ENCODE measurements at regions not wholly inside any gene's neighbourhood (a gene's known extent, or its start where the extent isn't known, plus 50 kb on each side); places are given as distances from the start of the nearest gene placed in this dataset.

DNA sequence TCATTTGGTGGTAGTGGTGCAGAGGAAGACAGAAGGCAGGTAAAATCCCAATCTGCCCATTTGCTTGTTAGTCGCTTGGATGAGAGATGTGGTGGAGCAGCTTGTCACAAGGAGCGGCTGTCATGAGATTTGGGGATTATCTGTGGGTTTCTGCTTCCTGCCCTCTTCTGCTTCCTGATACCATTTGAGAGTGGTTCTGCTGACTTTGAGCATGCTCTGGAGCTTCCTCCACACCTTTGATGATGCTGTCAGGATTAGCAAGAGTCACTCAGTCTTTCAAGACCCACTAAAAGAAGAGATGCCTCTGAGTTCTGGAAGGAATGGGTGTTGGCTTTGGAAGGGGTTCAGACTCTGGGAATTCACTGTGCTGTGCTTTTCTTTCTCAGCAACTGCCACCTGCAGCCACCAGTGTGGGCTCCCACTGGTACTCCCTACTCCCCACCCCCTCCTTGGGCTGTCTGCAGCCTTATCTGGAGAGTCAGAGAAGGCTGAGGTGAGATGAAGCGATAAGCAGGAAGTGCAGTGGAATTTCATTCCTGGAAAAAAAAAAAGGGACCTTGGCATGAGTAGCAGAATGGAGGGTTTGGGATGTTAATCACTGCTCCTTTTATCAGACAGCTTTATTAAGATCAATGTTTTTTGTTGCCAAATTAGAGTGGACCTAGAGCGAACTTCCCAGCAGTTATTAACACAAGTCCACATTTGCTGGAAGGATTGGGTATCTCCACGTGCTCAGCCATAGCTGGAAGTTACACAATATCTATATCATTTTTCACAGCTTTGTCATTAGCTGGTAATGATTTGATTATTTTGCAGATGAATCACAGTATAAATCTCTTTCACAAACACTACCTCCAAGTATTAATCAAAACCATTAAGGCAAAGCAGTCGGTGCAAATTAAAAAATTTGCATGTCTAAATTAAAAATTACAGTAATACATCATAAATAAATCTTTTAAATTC lies 233.0 kb upstream of the SATB1 start:
- CTCF ChIA-PET = interaction anchor here (0.7 to 0.8 kb wide), 3 partner anchors 21 to 383 kb away, joined by 3 to 4 read pairs (median 3); no protein-coding TSS in a partner anchor

DNA sequence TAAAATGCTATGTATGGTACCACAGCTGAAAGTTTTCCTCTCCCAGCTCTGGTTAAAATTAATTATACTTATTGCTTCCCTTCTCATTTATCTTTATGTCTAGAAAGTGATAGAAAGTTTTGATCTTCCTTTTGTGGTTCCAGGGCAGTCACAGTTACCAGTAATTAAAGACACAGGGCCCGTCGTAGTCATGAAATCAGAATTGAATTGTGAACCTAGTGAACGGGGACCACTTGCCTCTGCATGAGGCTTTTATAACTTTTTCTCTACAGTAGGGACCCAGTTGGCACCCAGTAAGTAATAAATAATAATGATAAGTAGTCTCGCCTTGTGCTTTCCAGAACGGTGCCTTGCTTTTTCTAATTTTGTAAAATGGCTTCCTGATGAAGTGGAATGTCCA lies 231.7 kb upstream of the SATB1 start:
- H3K27ac Mint-ChIP-seq (ENCODE audit: low read depth, unreplicated experiment) = no peak overlapping the region
- no TSS peak for BruUV-seq (replicated peaks)
- no peaks in the 10 kb centered on the region for H3K36me3 Mint-ChIP-seq (ENCODE audit: insufficient read depth, unreplicated experiment)
- intact Hi-C loops (cut with micrococcal nuclease) = no loop called here
- no peaks in the 10 kb centered on the region for H3K27me3 Mint-ChIP-seq (ENCODE audit: insufficient read depth, unreplicated experiment)
- CTCF ChIA-PET = no interaction called here
- H3K4me3 Mint-ChIP-seq (ENCODE audit: unreplicated experiment) = no peak overlapping the region
- peaks cover 7% of the 10 kb centered on the region for H3K9me3 Mint-ChIP-seq (ENCODE audit: unreplicated experiment)
- POLR2A ChIA-PET = no interaction called here
- no peak for DNase-seq (ENCODE audit: unreplicated experiment)
- TF ChIP-seq, protein P1, sequence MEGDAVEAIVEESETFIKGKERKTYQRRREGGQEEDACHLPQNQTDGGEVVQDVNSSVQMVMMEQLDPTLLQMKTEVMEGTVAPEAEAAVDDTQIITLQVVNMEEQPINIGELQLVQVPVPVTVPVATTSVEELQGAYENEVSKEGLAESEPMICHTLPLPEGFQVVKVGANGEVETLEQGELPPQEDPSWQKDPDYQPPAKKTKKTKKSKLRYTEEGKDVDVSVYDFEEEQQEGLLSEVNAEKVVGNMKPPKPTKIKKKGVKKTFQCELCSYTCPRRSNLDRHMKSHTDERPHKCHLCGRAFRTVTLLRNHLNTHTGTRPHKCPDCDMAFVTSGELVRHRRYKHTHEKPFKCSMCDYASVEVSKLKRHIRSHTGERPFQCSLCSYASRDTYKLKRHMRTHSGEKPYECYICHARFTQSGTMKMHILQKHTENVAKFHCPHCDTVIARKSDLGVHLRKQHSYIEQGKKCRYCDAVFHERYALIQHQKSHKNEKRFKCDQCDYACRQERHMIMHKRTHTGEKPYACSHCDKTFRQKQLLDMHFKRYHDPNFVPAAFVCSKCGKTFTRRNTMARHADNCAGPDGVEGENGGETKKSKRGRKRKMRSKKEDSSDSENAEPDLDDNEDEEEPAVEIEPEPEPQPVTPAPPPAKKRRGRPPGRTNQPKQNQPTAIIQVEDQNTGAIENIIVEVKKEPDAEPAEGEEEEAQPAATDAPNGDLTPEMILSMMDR (IDR thresholded peaks at IDR 0.05; ENCODE audit: unreplicated experiment) = no peak
- H3K4me1 Mint-ChIP-seq (ENCODE audit: insufficient read depth, unreplicated experiment) = no peaks in the 10 kb centered on the region

More for the DNA sequence above, 233.0 kb upstream of the SATB1 start:
- H3K4me1 Mint-ChIP-seq (ENCODE audit: insufficient read depth, unreplicated experiment) = no peaks in the 10 kb centered on the region
- TF ChIP-seq, protein P1 (IDR thresholded peaks at IDR 0.05; ENCODE audit: unreplicated experiment) = no peak
- POLR2A ChIA-PET = interaction anchor here (0.5 kb wide), 1 partner anchor 157 kb away, joined by 3 read pairs; no protein-coding TSS in a partner anchor
- DNase-seq (ENCODE audit: unreplicated experiment) = peak; percentile 14
- H3K4me3 Mint-ChIP-seq (ENCODE audit: unreplicated experiment) = no peak overlapping the region
- H3K27me3 Mint-ChIP-seq (ENCODE audit: insufficient read depth, unreplicated experiment) = no peaks in the 10 kb centered on the region
- H3K36me3 Mint-ChIP-seq (ENCODE audit: insufficient read depth, unreplicated experiment) = no peaks in the 10 kb centered on the region
- intact Hi-C loops (cut with micrococcal nuclease) = no loop called here
- BruUV-seq (replicated peaks) = no TSS peak
- no peak overlapping the region for H3K27ac Mint-ChIP-seq (ENCODE audit: low read depth, unreplicated experiment)
- H3K9me3 Mint-ChIP-seq (ENCODE audit: unreplicated experiment) = peaks cover 7% of the 10 kb centered on the region

DNA sequence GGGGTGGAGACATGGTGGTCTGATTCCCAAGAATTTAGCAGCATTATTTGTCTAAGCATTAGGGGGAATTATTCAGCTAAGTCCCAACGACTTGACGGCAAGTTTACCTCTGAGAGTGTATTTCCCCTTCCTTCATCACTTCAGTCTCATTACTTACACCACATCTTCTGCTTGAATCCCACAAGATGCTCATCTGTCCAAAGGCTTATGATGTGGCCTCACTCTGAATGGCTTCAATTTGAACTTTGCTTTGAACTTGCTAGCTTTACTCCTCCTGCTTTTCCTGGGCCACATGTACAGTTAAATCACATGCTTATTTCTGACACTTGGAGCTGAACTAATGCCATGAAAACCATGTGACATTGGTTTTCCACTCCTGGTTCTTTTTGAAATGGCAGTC lies 231.3 kb upstream of the SATB1 start:
- TF ChIP-seq, protein P1 (IDR thresholded peaks at IDR 0.05; ENCODE audit: unreplicated experiment) = no peak
- no peak for DNase-seq (ENCODE audit: unreplicated experiment)
- ChIA-PET POLR2A (no interaction called here), CTCF (no interaction called here)
- Mint-ChIP-seq H3K4me1 (ENCODE audit: insufficient read depth, unreplicated experiment) (no peaks in the 10 kb centered on the region), H3K27ac (ENCODE audit: low read depth, unreplicated experiment) (no peak overlapping the region), H3K27me3 (ENCODE audit: insufficient read depth, unreplicated experiment) (no peaks in the 10 kb centered on the region), H3K4me3 (ENCODE audit: unreplicated experiment) (no peak overlapping the region), H3K36me3 (ENCODE audit: insufficient read depth, unreplicated experiment) (no peaks in the 10 kb centered on the region), H3K9me3 (ENCODE audit: unreplicated experiment) (peaks cover 7% of the 10 kb centered on the region)
- intact Hi-C loops (cut with micrococcal nuclease) = no loop called here
- BruUV-seq (replicated peaks) = no TSS peak

DNA sequence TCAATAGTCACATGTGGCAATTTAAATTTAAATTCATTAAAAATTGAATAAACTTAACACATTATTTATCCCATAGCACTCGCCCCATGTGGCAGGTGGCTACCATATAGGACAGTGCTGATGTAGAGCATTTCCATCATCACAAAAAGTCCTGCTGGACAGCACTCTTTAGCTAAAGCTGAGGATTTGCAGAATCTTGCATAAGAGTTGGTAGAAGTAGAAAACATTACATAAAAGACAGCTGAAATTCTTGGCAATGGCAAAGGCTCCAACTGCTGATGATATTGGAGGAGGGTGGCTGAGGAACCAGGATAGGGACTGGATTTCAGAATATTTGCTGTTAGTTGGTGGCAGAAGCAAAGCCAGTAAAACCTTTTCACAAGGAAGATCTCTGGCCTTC lies 230.7 kb upstream of the SATB1 start:
- TF ChIP-seq, protein P1 (IDR thresholded peaks at IDR 0.05; ENCODE audit: unreplicated experiment) = no peak
- POLR2A ChIA-PET = no interaction called here
- no TSS peak for BruUV-seq (replicated peaks)

More for the DNA sequence above, 230.7 kb upstream of the SATB1 start:
- Mint-ChIP-seq H3K27ac (ENCODE audit: low read depth, unreplicated experiment) (no peak overlapping the region), H3K9me3 (ENCODE audit: unreplicated experiment) (peaks cover 2% of the 10 kb centered on the region), H3K4me3 (ENCODE audit: unreplicated experiment) (no peak overlapping the region), H3K4me1 (ENCODE audit: insufficient read depth, unreplicated experiment) (no peaks in the 10 kb centered on the region), H3K27me3 (ENCODE audit: insufficient read depth, unreplicated experiment) (no peaks in the 10 kb centered on the region), H3K36me3 (ENCODE audit: insufficient read depth, unreplicated experiment) (no peaks in the 10 kb centered on the region)
- intact Hi-C loops (cut with micrococcal nuclease) = no loop called here
- no peak for DNase-seq (ENCODE audit: unreplicated experiment)
- CTCF ChIA-PET = no interaction called here
